ENCODE measurements at regions not wholly inside any gene's neighbourhood (a gene's known extent, or its start where the extent isn't known, plus 50 kb on each side); places are given as distances from the start of the nearest gene placed in this dataset.

DNA sequence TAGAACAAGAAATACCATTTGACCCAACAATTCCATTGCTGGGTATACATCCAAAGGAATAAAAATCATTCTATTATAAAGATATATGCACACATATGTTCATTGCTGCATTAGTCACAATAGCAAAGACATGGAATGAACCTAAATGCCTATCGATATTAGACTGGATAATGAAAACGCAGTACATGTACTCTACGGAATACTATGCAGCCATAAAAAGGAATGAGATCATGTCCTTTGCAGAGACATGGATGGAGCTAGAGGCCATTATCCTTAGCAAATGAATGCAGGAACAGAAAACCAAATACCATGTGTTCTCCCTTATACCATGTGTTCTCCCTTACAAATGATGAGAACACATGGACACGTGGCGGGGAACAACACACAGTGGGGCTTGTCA, 190.2 kb downstream of the HACE1 start:
- Mint-ChIP-seq H3K4me1 (no peaks in the 10 kb centered on the region), H3K4me3 (no peak overlapping the region), H3K27me3 (ENCODE audit: insufficient read depth) (no peaks in the 10 kb centered on the region), H3K27ac (no peak overlapping the region), H3K9me3 (peaks cover 37% of the 10 kb centered on the region), H3K36me3 (ENCODE audit: low read depth) (peaks cover 6% of the 10 kb centered on the region)
- no peaks in the 10 kb centered on the region for H3K27me3 ChIP-seq (ENCODE audit: control insufficient read depth, insufficient read depth, low read length, poor library complexity, severe bottlenecking)
- no peak overlapping the region for H3K4me3 ChIP-seq (ENCODE audit: low read length)
- TF ChIP-seq, protein P1, sequence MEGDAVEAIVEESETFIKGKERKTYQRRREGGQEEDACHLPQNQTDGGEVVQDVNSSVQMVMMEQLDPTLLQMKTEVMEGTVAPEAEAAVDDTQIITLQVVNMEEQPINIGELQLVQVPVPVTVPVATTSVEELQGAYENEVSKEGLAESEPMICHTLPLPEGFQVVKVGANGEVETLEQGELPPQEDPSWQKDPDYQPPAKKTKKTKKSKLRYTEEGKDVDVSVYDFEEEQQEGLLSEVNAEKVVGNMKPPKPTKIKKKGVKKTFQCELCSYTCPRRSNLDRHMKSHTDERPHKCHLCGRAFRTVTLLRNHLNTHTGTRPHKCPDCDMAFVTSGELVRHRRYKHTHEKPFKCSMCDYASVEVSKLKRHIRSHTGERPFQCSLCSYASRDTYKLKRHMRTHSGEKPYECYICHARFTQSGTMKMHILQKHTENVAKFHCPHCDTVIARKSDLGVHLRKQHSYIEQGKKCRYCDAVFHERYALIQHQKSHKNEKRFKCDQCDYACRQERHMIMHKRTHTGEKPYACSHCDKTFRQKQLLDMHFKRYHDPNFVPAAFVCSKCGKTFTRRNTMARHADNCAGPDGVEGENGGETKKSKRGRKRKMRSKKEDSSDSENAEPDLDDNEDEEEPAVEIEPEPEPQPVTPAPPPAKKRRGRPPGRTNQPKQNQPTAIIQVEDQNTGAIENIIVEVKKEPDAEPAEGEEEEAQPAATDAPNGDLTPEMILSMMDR (conservative IDR thresholded peaks at IDR 0.05): no peak
- H3K27ac ChIP-seq (ENCODE audit: low read depth, low read length): no peak overlapping the region
- peaks cover 5% of the 10 kb centered on the region for H3K9me3 ChIP-seq (ENCODE audit: control insufficient read depth, low read length)
- WGBS, 2 experiments (ENCODE audit: insufficient coverage in 1 of 2, insufficient read length in 1 of 2): 94 to 96% methylated on average over 5 of the region's 5 CpGs
- no peak for DNase-seq
- H3K4me1 ChIP-seq (ENCODE audit: control insufficient read depth, insufficient read depth, low read length): no peaks in the 10 kb centered on the region
- H3K36me3 ChIP-seq (ENCODE audit: control insufficient read depth, insufficient read depth, low read length): no peaks in the 10 kb centered on the region
- no peak overlapping the region for H3K9ac ChIP-seq (ENCODE audit: extremely low read depth, low read length, poor library complexity, severe bottlenecking)

DNA sequence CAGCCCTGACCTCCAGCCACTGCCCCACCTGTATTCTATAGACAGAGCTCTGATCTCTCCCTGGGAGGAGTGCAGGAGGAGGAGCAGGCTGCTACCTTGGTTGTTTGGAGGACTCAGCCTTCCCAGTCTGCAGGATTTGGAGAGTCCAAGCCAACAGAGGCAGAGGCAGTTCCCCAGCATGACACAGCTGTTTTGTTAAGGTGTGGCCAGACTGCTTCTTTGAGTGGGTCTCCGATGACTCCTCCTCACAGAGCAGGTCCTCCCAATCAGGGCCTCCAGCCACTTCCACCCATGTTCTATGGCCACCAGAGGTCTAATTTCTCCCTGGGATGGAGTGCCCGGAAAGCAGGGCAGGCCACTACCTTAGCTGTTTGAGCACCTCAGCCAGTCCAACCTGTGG, 203.5 kb downstream of the HACE1 start:
- WGBS, 2 experiments (ENCODE audit: insufficient coverage in 1 of 2, insufficient read length in 1 of 2): 97 to 100% methylated on average over 1 to 2 of the region's 2 CpGs

DNA sequence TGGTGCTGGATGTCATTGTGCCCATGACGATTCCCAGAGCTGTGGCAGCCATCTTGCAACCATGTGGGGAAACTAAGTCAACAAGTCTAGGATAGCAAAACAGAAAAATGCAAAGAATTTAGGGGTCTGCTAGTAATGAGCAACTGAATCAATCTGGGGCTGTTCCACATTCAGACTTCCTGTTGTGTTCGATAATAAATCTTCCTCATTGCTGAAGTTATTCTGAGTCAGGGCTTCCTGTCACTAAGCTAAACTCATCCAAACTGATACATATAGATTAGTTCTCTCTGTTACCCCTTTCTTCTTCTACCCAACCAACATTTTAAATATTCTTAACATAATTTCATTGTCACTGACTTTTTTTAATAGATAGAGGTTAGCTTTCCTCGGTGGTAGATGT, 205.9 kb downstream of the HACE1 start:
- TF ChIP-seq, protein P1 (conservative IDR thresholded peaks at IDR 0.05): no peak
- Histone ChIP-seq H3K4me3 (ENCODE audit: low read length) (no peak overlapping the region), H3K9ac (ENCODE audit: extremely low read depth, low read length, poor library complexity, severe bottlenecking) (no peak overlapping the region), H3K9me3 (ENCODE audit: control insufficient read depth, low read length) (no peaks in the 10 kb centered on the region), H3K36me3 (ENCODE audit: control insufficient read depth, insufficient read depth, low read length) (no peaks in the 10 kb centered on the region), H3K27me3 (ENCODE audit: control insufficient read depth, insufficient read depth, low read length, poor library complexity, severe bottlenecking) (no peaks in the 10 kb centered on the region), H3K4me1 (ENCODE audit: control insufficient read depth, insufficient read depth, low read length) (no peaks in the 10 kb centered on the region), H3K27ac (ENCODE audit: low read depth, low read length) (no peak overlapping the region)
- DNase-seq: no peak
- Mint-ChIP-seq H3K27ac (no peak overlapping the region), H3K4me3 (no peak overlapping the region), H3K9me3 (no peaks in the 10 kb centered on the region), H3K36me3 (ENCODE audit: low read depth) (no peaks in the 10 kb centered on the region), H3K4me1 (no peaks in the 10 kb centered on the region), H3K27me3 (ENCODE audit: insufficient read depth) (no peaks in the 10 kb centered on the region)
- WGBS, 2 experiments (ENCODE audit: insufficient coverage in 1 of 2, insufficient read length in 1 of 2): 89 to 94% methylated on average over 2 of the region's 3 CpGs

More for the DNA sequence above, 203.5 kb downstream of the HACE1 start:
- Histone ChIP-seq H3K9ac (ENCODE audit: extremely low read depth, low read length, poor library complexity, severe bottlenecking) (no peak overlapping the region), H3K27me3 (ENCODE audit: control insufficient read depth, insufficient read depth, low read length, poor library complexity, severe bottlenecking) (no peaks in the 10 kb centered on the region), H3K36me3 (ENCODE audit: control insufficient read depth, insufficient read depth, low read length) (no peaks in the 10 kb centered on the region), H3K9me3 (ENCODE audit: control insufficient read depth, low read length) (no peaks in the 10 kb centered on the region), H3K27ac (ENCODE audit: low read depth, low read length) (no peak overlapping the region), H3K4me1 (ENCODE audit: control insufficient read depth, insufficient read depth, low read length) (no peaks in the 10 kb centered on the region), H3K4me3 (ENCODE audit: low read length) (no peak overlapping the region)
- Mint-ChIP-seq H3K9me3 (no peaks in the 10 kb centered on the region), H3K4me1 (no peaks in the 10 kb centered on the region), H3K36me3 (ENCODE audit: low read depth) (no peaks in the 10 kb centered on the region), H3K4me3 (no peak overlapping the region), H3K27ac (no peak overlapping the region), H3K27me3 (ENCODE audit: insufficient read depth) (no peaks in the 10 kb centered on the region)
- TF ChIP-seq, protein P1 (conservative IDR thresholded peaks at IDR 0.05): no peak
- DNase-seq: no peak
